ENCODE measurements at regions not wholly inside any gene's neighbourhood (a gene's known extent, or its start where the extent isn't known, plus 50 kb on each side); places are given as distances from the start of the nearest gene placed in this dataset.

DNA sequence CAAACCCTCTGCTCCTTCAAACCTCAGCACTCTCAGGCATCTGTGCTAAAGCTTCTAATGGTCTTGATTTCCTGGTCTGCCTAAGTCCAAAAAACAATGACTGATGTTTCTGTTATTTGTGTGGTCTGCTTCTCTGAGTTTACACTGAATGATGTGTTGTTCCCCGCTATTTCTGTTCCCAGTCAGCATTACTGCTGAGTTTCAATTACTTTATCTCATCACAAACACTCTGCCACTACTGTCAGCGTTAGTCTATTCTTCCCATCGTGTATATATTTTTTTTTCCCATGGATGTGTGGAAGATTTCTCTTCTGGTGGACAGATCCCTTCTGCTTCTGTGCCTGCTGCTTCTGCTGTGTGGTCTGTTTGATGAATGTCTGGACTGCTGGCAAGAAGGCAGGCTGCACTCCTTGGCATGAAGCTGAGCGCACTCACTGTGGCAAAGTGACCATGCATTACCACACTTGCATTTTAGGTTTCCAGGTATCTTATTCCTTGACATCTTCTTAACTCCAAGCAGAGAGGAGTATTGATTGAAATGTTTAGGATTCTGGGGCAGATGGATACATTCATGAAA lies 106.9 kb upstream of the PAQR3 start:
- TF ChIP-seq, protein P1, sequence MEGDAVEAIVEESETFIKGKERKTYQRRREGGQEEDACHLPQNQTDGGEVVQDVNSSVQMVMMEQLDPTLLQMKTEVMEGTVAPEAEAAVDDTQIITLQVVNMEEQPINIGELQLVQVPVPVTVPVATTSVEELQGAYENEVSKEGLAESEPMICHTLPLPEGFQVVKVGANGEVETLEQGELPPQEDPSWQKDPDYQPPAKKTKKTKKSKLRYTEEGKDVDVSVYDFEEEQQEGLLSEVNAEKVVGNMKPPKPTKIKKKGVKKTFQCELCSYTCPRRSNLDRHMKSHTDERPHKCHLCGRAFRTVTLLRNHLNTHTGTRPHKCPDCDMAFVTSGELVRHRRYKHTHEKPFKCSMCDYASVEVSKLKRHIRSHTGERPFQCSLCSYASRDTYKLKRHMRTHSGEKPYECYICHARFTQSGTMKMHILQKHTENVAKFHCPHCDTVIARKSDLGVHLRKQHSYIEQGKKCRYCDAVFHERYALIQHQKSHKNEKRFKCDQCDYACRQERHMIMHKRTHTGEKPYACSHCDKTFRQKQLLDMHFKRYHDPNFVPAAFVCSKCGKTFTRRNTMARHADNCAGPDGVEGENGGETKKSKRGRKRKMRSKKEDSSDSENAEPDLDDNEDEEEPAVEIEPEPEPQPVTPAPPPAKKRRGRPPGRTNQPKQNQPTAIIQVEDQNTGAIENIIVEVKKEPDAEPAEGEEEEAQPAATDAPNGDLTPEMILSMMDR (IDR thresholded peaks at IDR 0.05): no peak
- ATAC-seq (ENCODE audit: low read depth): no peak
- no peaks in the 10 kb centered on the region for H3K36me3 Mint-ChIP-seq (ENCODE audit: low read depth)
- H3K4me1 Mint-ChIP-seq: no peaks in the 10 kb centered on the region
- CTCF ChIA-PET: no interaction called here
- intact Hi-C loops (cut with micrococcal nuclease): no loop called here
- H3K27ac Mint-ChIP-seq: no peak overlapping the region
- DNase-seq: no peak
- no peaks in the 10 kb centered on the region for H3K9me3 Mint-ChIP-seq
- POLR2A ChIA-PET: no interaction called here
- H3K27me3 Mint-ChIP-seq: no peaks in the 10 kb centered on the region
- no peak overlapping the region for H3K4me3 Mint-ChIP-seq

DNA sequence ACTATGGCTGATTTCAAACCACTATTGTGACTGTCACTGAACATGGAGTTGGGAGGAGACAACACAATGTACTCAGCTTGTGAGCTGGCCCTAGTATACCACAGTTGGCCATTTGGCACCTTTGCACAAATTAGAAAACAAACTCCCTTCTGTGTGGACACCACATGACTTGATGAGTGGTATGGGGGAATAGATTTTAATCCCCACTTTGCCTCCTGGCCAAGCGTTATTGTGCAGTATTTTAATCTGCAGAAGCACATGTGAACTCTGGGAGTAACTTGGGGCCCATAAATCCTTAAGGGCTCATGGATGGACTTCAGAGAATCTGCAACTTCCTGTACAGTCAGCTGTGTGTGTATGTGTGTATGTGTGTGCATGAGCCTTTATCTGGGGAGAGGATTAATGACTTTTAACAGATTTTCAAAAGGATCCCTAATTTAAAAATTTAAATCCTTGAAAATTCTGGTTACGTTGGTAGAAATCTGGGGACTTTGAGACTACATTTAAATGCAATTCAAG lies 105.0 kb upstream of the PAQR3 start:
- DNase-seq (no peak), ATAC-seq (ENCODE audit: low read depth) (no peak)
- intact Hi-C loops (cut with micrococcal nuclease): no loop called here
- CTCF ChIA-PET: no interaction called here
- Mint-ChIP-seq H3K36me3 (ENCODE audit: low read depth) (no peaks in the 10 kb centered on the region), H3K9me3 (no peaks in the 10 kb centered on the region), H3K4me1 (no peaks in the 10 kb centered on the region), H3K27ac (no peak overlapping the region), H3K27me3 (no peaks in the 10 kb centered on the region), H3K4me3 (no peak overlapping the region)
- POLR2A ChIA-PET: no interaction called here
- TF ChIP-seq, protein P1 (IDR thresholded peaks at IDR 0.05): no peak

DNA sequence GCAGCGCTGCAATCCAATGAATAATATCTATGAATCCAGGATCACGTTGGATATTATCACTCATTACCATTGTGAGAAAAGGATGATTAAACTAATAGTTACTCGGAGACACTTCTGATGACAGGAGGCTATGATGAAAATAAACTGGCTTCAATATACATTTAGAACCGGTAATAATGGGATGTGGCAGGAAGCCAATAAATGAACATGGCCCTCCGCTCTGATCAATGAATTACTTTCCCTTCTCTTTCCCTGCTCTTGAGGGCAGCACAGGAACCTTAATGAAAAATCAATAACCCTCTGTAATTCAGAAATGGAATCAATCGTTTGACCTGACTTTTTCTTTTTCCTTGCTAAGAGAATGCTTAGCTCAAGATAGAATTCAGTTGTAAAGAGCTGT lies 103.9 kb upstream of the PAQR3 start:
- H3K36me3 Mint-ChIP-seq (ENCODE audit: low read depth): no peaks in the 10 kb centered on the region
- DNase-seq (no peak), ATAC-seq (ENCODE audit: low read depth) (no peak)
- H3K4me3 Mint-ChIP-seq: no peak overlapping the region
- POLR2A ChIA-PET: no interaction called here
- H3K27ac Mint-ChIP-seq: no peak overlapping the region
- CTCF ChIA-PET: no interaction called here
- TF ChIP-seq, protein P1 (IDR thresholded peaks at IDR 0.05): no peak
- intact Hi-C loops (cut with micrococcal nuclease): no loop called here
- H3K9me3 Mint-ChIP-seq: no peaks in the 10 kb centered on the region
- H3K4me1 Mint-ChIP-seq: no peaks in the 10 kb centered on the region
- no peaks in the 10 kb centered on the region for H3K27me3 Mint-ChIP-seq

DNA sequence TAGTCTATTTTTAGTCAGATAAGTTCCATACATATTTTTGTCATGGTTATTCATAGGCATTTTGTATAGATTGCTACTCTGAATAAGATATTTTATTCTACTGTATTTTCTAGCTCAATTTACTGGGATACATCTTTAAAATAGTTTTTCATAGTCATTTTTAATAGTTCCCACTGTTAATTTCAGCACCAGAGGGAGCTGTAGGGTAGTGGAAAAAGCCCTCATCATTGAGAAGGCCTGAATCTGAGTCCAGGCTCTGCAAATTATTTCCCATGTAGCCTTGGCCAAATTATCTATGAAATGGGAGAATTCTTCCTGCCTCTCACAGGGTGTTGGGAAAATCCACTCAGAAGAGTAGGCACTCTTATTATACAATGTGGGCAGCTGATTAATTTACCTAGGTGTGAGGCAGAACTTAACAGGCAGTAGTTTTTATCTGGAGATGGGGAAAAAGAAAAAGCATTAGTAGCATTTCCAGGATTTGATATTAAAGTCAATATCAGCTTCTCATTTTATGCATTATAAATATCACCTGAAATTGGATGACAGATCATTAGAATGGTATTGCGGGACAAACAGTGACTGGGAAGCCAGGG lies 102.9 kb upstream of the PAQR3 start:
- no peaks in the 10 kb centered on the region for H3K9me3 Mint-ChIP-seq
- intact Hi-C loops (cut with micrococcal nuclease): no loop called here
- no peak overlapping the region for H3K27ac Mint-ChIP-seq
- ChIA-PET CTCF (no interaction called here), POLR2A (interaction anchor here (0.6 kb wide), 1 partner anchor 103 kb away, joined by 3 read pairs; the partner anchor contains the start of gene PAQR3)
- TF ChIP-seq, protein P1 (IDR thresholded peaks at IDR 0.05): no peak
- no peaks in the 10 kb centered on the region for H3K27me3 Mint-ChIP-seq
- H3K4me1 Mint-ChIP-seq: no peaks in the 10 kb centered on the region
- DNase-seq: no peak
- H3K36me3 Mint-ChIP-seq (ENCODE audit: low read depth): no peaks in the 10 kb centered on the region
- H3K4me3 Mint-ChIP-seq: no peak overlapping the region
- ATAC-seq (ENCODE audit: low read depth): no peak

DNA sequence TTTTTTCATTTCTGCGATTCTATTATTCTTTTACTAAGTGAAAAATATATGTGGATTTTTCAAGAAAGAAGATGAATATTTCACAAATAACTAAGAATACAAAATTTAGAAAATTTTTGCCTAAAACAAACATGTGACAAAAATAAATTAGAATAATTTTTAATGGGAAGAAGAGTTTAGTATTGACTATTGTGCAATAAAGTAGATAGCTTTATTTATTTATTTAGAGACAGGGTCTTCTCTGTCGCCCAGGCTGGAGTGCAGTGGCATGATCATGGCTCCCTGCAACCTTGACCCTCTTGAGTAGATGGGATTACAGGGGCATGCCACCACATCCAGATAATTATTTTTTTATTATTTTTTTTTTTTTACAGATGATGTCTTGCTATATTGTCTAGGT lies 95.3 kb upstream of the PAQR3 start:
- Mint-ChIP-seq H3K4me1 (no peaks in the 10 kb centered on the region), H3K4me3 (no peak overlapping the region), H3K9me3 (no peaks in the 10 kb centered on the region), H3K36me3 (ENCODE audit: low read depth) (no peaks in the 10 kb centered on the region), H3K27me3 (no peaks in the 10 kb centered on the region), H3K27ac (no peak overlapping the region)
- TF ChIP-seq, protein P1 (IDR thresholded peaks at IDR 0.05): no peak
- POLR2A ChIA-PET: no interaction called here
- intact Hi-C loops (cut with micrococcal nuclease): no loop called here
- DNase-seq: no peak
- CTCF ChIA-PET: no interaction called here
- no peak for ATAC-seq (ENCODE audit: low read depth)
